ENCODE measurements at regions not wholly inside any gene's neighbourhood (a gene's known extent, or its start where the extent isn't known, plus 50 kb on each side); places are given as distances from the start of the nearest gene placed in this dataset.

DNA sequence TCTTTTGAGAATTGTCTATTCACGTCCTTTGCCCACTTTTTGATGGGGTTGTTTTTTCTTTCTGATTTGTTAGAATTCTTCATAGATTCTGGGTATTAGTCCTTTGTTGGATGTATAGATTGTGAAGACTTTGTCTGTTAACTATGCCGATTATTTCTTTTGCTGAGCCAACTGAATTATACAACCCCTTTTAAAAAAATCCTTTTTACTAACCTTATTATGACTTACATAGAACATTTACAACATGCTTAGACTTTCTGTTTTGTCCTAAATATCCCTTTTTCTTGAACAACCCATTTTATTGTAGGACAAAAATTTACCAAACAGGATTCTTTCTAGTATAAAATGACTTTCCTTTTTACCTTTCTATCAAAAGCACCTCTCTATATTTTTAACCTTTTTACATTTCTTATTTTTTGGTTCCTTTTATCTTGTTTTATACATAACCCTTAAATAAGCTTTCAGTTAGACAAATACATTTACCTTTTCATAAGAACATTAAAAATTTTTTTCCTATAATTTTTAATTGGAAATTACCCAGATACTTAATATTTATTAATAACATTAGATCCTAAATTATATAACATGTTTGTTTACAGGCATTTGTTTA, 70.4 kb upstream of the TTLL7 start:
- no peak overlapping the region for H3K4me3 ChIP-seq (ENCODE audit: low read depth in 1 of 5, low read length in 5 of 5)
- no peaks in the 10 kb centered on the region for H3K4me1 ChIP-seq (ENCODE audit: control insufficient read depth in 5 of 5, insufficient read depth in 5 of 5, low read length in 5 of 5)
- no peak overlapping the region for H3K9ac ChIP-seq (ENCODE audit: low read length in 5 of 5)
- H3K36me3 ChIP-seq (ENCODE audit: control insufficient read depth in 5 of 5, insufficient read depth in 5 of 5, low read length in 5 of 5): no peaks in the 10 kb centered on the region
- peaks cover 0 to 2% (median 0%) of the 10 kb centered on the region in 5 donors for H3K27me3 ChIP-seq (ENCODE audit: control insufficient read depth in 5 of 5, insufficient read depth in 4 of 5, low read length in 5 of 5)
- H3K9me3 ChIP-seq (ENCODE audit: control insufficient read depth in 5 of 5, low read length in 5 of 5): no peaks in the 10 kb centered on the region
- no peak overlapping the region for H3K27ac ChIP-seq (ENCODE audit: low read depth, low read length)

DNA sequence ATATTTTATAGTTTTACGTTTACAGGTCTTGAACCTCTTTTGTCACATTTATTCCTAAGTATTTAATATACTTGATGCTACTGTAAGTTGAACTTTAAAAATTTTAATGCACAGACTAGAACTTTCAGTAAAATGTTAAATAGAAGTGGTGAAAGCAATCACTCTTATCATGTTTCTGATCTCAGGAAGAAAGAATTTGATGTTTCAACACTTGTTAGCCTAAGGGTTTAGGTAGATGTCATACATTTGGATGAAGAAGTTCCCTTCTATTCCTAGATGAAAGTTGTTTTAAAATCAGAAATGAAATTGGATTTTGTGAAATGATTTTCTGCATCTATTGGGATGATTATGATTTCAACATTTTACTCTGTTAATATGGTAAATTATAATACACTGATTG, 63.6 kb upstream of the TTLL7 start:
- H3K9me3 ChIP-seq (ENCODE audit: control insufficient read depth in 5 of 5, low read length in 5 of 5): no peaks in the 10 kb centered on the region
- no peaks in the 10 kb centered on the region for H3K36me3 ChIP-seq (ENCODE audit: control insufficient read depth in 5 of 5, insufficient read depth in 5 of 5, low read length in 5 of 5)
- H3K27me3 ChIP-seq (ENCODE audit: control insufficient read depth in 5 of 5, insufficient read depth in 4 of 5, low read length in 5 of 5): peaks cover 0 to 2% (median 0%) of the 10 kb centered on the region in 5 donors
- H3K4me1 ChIP-seq (ENCODE audit: control insufficient read depth in 5 of 5, insufficient read depth in 5 of 5, low read length in 5 of 5): no peaks in the 10 kb centered on the region
- H3K4me3 ChIP-seq (ENCODE audit: low read depth in 1 of 5, low read length in 5 of 5): no peak overlapping the region
- H3K9ac ChIP-seq (ENCODE audit: low read length in 5 of 5): no peak overlapping the region
- H3K27ac ChIP-seq (ENCODE audit: low read depth, low read length): no peak overlapping the region

GRCh38 chr1:84061336-84061735, 62.4 kb upstream of the TTLL7 start:
- Histone ChIP-seq H3K4me3 (ENCODE audit: low read depth in 1 of 5, low read length in 5 of 5) (no peak overlapping the region), H3K27ac (ENCODE audit: low read depth, low read length) (no peak overlapping the region), H3K4me1 (ENCODE audit: control insufficient read depth in 5 of 5, insufficient read depth in 5 of 5, low read length in 5 of 5) (no peaks in the 10 kb centered on the region), H3K9ac (ENCODE audit: low read length in 5 of 5) (no peak overlapping the region), H3K36me3 (ENCODE audit: control insufficient read depth in 5 of 5, insufficient read depth in 5 of 5, low read length in 5 of 5) (no peaks in the 10 kb centered on the region), H3K27me3 (ENCODE audit: control insufficient read depth in 5 of 5, insufficient read depth in 4 of 5, low read length in 5 of 5) (peaks cover 0 to 2% (median 0%) of the 10 kb centered on the region in 5 donors), H3K9me3 (ENCODE audit: control insufficient read depth in 5 of 5, low read length in 5 of 5) (no peaks in the 10 kb centered on the region)

DNA sequence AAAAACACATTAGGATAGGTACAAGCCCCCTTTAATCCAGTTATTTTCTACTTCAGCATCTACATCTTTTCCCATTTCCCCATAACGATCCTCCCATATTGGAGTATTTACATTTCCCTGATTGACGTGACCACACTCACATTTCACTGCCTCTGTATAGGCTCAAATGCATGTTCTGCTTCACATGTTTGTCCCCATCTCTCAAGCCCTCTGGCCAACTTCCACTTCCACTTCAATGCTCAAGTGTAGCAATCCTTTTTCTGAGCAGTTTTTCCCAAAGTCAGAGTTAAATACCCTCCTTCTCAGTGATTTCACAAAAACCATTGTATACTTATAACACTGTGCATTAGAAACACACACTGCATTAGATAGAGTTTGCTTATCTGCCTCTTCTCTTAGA, 61.8 kb upstream of the TTLL7 start:
- Histone ChIP-seq H3K4me3 (ENCODE audit: low read depth in 1 of 5, low read length in 5 of 5) (no peak overlapping the region), H3K9ac (ENCODE audit: low read length in 5 of 5) (no peak overlapping the region), H3K27me3 (ENCODE audit: control insufficient read depth in 5 of 5, insufficient read depth in 4 of 5, low read length in 5 of 5) (peaks cover 0 to 2% (median 0%) of the 10 kb centered on the region in 5 donors), H3K36me3 (ENCODE audit: control insufficient read depth in 5 of 5, insufficient read depth in 5 of 5, low read length in 5 of 5) (no peaks in the 10 kb centered on the region), H3K9me3 (ENCODE audit: control insufficient read depth in 5 of 5, low read length in 5 of 5) (no peaks in the 10 kb centered on the region), H3K4me1 (ENCODE audit: control insufficient read depth in 5 of 5, insufficient read depth in 5 of 5, low read length in 5 of 5) (no peaks in the 10 kb centered on the region), H3K27ac (ENCODE audit: low read depth, low read length) (no peak overlapping the region)

DNA sequence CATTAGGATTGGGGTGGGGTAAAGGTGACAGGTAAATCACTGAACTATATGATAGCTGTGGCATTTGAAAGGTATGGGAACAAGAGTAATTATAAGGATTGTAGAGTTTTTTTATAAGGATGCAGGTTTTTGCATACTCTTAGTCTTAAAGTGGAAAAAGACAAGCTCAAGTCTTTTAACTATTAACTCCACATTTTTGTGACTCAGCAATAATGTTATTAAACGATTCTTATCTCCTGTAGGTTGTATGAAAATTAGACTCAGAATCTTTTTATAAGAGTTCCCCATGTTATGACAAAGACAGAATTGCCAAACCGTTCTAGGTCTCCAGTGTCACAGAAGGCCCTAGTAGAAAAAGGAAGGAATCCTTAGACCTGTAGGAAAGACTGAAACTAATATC, 49.9 kb upstream of the TTLL7 start:
- H3K4me1 ChIP-seq (ENCODE audit: control insufficient read depth in 5 of 5, insufficient read depth in 5 of 5, low read length in 5 of 5): no peaks in the 10 kb centered on the region
- H3K27me3 ChIP-seq (ENCODE audit: control insufficient read depth in 5 of 5, insufficient read depth in 4 of 5, low read length in 5 of 5): no peaks in the 10 kb centered on the region
- H3K4me3 ChIP-seq (ENCODE audit: low read depth in 1 of 5, low read length in 5 of 5): no peak overlapping the region
- no peaks in the 10 kb centered on the region for H3K9me3 ChIP-seq (ENCODE audit: control insufficient read depth in 5 of 5, low read length in 5 of 5)
- H3K9ac ChIP-seq (ENCODE audit: low read length in 5 of 5): no peak overlapping the region
- H3K27ac ChIP-seq (ENCODE audit: low read depth, low read length): no peak overlapping the region
- H3K36me3 ChIP-seq (ENCODE audit: control insufficient read depth in 5 of 5, insufficient read depth in 5 of 5, low read length in 5 of 5): no peaks in the 10 kb centered on the region
